T-cell (primary cell): ENCODE measurements at regions not wholly inside any gene's neighbourhood (a gene's known extent, or its start where the extent isn't known, plus 50 kb on each side); places are given as distances from the start of the nearest gene placed in this dataset.

Experiments used
- ATAC-seq, 4 experiments: fragments of 200-7000 bp in 3 of 4; fragments of 150-1000 bp in 1 of 4; cut with Tn5 transposase; replicated peaks in 1 of 4; 1 replicate in 3 of 4; 2 replicates in 1 of 4; pipeline ENCODE4 v1.10.0; 2021; ENCODE audit warnings: moderate library complexity in 3 of 4, mild to moderate bottlenecking in 2 of 4, moderate number of reproducible peaks in 1 of 4
- CTCF ChIA-PET, 2 donors: fragments of 300-600 bp; sonication (Branson Sonifier 250); formaldehyde crosslinking; loops; one replicate each; lab custom pipeline; 2022; ENCODE audit warnings: antibody characterized with exemption in 2 of 2; lab: Charles Lee
- POLR2A ChIA-PET, 2 donors: fragments of 300-600 bp; sonication (Branson Sonifier 250); formaldehyde crosslinking; loops; one replicate each; lab custom pipeline; 2022; ENCODE audit warnings: antibody characterized with exemption in 2 of 2; lab: Charles Lee
- DNase-seq, 35 experiments: peaks; one replicate each; pipeline versions ENCODE4 v3.0.0 to v3.0.0-alpha.2; 2013 to 2023
- H3K27ac ChIP-seq: one replicate; pipeline ENCODE4 v1.5.1; 2013; ENCODE audit warnings: low read length
- H3K27me3 ChIP-seq, 2 experiments: replicated peaks in 1 of 2; 1 replicate in 1 of 2; 2 replicates in 1 of 2; pipeline versions ENCODE4 v1.6.1 to v1.7.0; 2013; ENCODE audit warnings: low read length in 1 of 2, mixed read lengths in 1 of 2; ENCODE audit not compliant: control insufficient read depth in 2 of 2, insufficient read depth in 2 of 2; ENCODE audit errors: extremely low read depth in 1 of 2
- H3K36me3 ChIP-seq, 2 donors: 1 replicate in 1 of 2; 2 replicates in 1 of 2; pipeline versions ENCODE4 v1.6.1 to v1.7.0; 2013; ENCODE audit warnings: low read length in 1 of 2; ENCODE audit not compliant: control insufficient read depth in 2 of 2, insufficient read depth in 1 of 2; ENCODE audit errors: extremely low read depth in 1 of 2
- H3K4me1 ChIP-seq, 2 experiments: 1 replicate in 1 of 2; 2 replicates in 1 of 2; pipeline versions ENCODE4 v1.6.1 to v1.7.0; 2013; ENCODE audit warnings: low read length in 2 of 2, mixed read lengths in 1 of 2; ENCODE audit not compliant: insufficient read depth in 2 of 2, control insufficient read depth in 1 of 2; ENCODE audit errors: extremely low read depth in 1 of 2
- H3K4me3 ChIP-seq, 2 donors: 1 replicate in 1 of 2; 2 replicates in 1 of 2; pipeline versions ENCODE4 v1.5.1 to v1.7.0; 2013; ENCODE audit warnings: mild to moderate bottlenecking in 2 of 2, low read length in 1 of 2, moderate library complexity in 1 of 2; ENCODE audit not compliant: control insufficient read depth in 1 of 2; ENCODE audit errors: extremely low read depth in 1 of 2
- H3K9me3 ChIP-seq: 2 replicates; pipeline ENCODE4 v1.7.0; 2013
- H3K27ac Mint-ChIP-seq, 2 donors: one replicate each; pipeline ENCODE4 v1.8.0; 2020 to 2021; ENCODE audit warnings: mild to moderate bottlenecking in 2 of 2, mixed read lengths in 2 of 2
- H3K27me3 Mint-ChIP-seq, 2 donors: one replicate each; pipeline ENCODE4 v1.8.0; 2021 to 2022; ENCODE audit warnings: mixed read lengths in 2 of 2
- H3K36me3 Mint-ChIP-seq: one replicate; pipeline ENCODE4 v1.8.0; 2021; ENCODE audit warnings: mixed read lengths
- H3K4me1 Mint-ChIP-seq, 3 donors: one replicate each; pipeline ENCODE4 v1.8.0; 2020 to 2022; ENCODE audit warnings: mixed read lengths in 3 of 3, mild to moderate bottlenecking in 1 of 3
- H3K4me3 Mint-ChIP-seq, 3 donors: one replicate each; pipeline ENCODE4 v1.8.0; 2020 to 2022; ENCODE audit warnings: mild to moderate bottlenecking in 3 of 3, mixed read lengths in 3 of 3, moderate library complexity in 3 of 3
- H3K9me3 Mint-ChIP-seq, 3 donors: one replicate each; pipeline ENCODE4 v1.8.0; 2020 to 2022; ENCODE audit warnings: mixed read lengths in 3 of 3
- WGBS: methylation state at CpG from one replicate; pipeline ENCODE4 v1.1.5; 2013; ENCODE audit warnings: missing lambda C conversion rate; ENCODE audit not compliant: insufficient coverage; 5-methylcytosine and 5-hydroxymethylcytosine counted together

DNA sequence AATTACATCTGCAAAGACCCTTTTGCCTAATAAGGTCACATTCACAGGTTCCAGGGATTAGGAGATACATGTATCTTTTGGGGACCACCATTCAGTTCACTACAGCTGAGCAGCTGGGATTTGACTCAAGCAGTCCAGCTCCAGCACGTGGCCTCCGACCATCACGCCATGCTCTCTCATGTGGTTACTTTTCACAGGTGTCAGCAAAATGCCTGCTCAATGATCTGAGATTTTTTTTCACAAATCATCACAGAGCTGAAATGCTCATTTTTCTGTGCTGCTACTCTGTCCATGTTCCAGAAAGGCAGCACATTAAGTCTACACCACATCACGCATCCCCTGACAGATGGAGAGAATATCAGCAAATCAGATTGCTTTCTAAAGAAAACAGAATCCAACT, 98.5 kb upstream of the RMDN2 start:
- peaks cover 0 to 4% of the 10 kb centered on the region in 2 donors for H3K27me3 Mint-ChIP-seq
- Histone ChIP-seq H3K9me3 (no peaks in the 10 kb centered on the region), H3K27ac (no peak overlapping the region), H3K4me1 (peaks cover 2 to 7% of the 10 kb centered on the region in 2 experiments), H3K4me3 (no peak overlapping the region), H3K27me3 (no peaks in the 10 kb centered on the region), H3K36me3 (no peaks in the 10 kb centered on the region)
- CTCF ChIA-PET, result interaction anchor here (0.6 to 1.9 kb wide), 5 partner anchors 49 to 917 kb away, joined by 3 to 7 read pairs (median 5); no protein-coding TSS in a partner anchor
- POLR2A ChIA-PET, result no interaction called here
- no peaks in the 10 kb centered on the region for H3K9me3 Mint-ChIP-seq
- H3K4me3 Mint-ChIP-seq, result no peak overlapping the region
- ATAC-seq, result no peak
- H3K27ac Mint-ChIP-seq, result no peak overlapping the region
- peaks cover 13 to 19% (median 16%) of the 10 kb centered on the region in 3 donors for H3K4me1 Mint-ChIP-seq
- WGBS, result 88% methylated on average over 4 of the region's 4 CpGs
- no peak for DNase-seq
- no peaks in the 10 kb centered on the region for H3K36me3 Mint-ChIP-seq

- H3K36me3 Mint-ChIP-seq, result no peaks in the 10 kb centered on the region
- 96% methylated on average over 7 of the region's 7 CpGs for WGBS
- no peak overlapping the region for H3K4me3 Mint-ChIP-seq
- ATAC-seq (no peak), DNase-seq (no peak)
- H3K4me3 ChIP-seq, result no peak overlapping the region
- H3K9me3 ChIP-seq, result no peaks in the 10 kb centered on the region
- H3K27me3 Mint-ChIP-seq, result peaks cover 0 to 4% of the 10 kb centered on the region in 2 donors
- ChIA-PET CTCF (interaction anchor here (1.2 to 2.0 kb wide), 4 partner anchors 49 to 413 kb away, joined by 3 to 7 read pairs (median 6); no protein-coding TSS in a partner anchor), POLR2A (interaction anchor here in 1 of 2 donors (0.6 kb wide), 1 partner anchor 62 kb away, joined by 4 read pairs; no protein-coding TSS in a partner anchor)
- H3K27ac ChIP-seq, result no peak overlapping the region
- peaks cover 2 to 7% of the 10 kb centered on the region in 2 experiments for H3K4me1 ChIP-seq
- no peaks in the 10 kb centered on the region for H3K27me3 ChIP-seq
- H3K9me3 Mint-ChIP-seq, result no peaks in the 10 kb centered on the region
- H3K4me1 Mint-ChIP-seq, result peaks cover 15 to 20% (median 18%) of the 10 kb centered on the region in 3 donors
- no peak overlapping the region for H3K27ac Mint-ChIP-seq
- no peaks in the 10 kb centered on the region for H3K36me3 ChIP-seq
Measured at GRCh38 chr2:37827455-37827854, 97.6 kb upstream of the RMDN2 start.

DNA sequence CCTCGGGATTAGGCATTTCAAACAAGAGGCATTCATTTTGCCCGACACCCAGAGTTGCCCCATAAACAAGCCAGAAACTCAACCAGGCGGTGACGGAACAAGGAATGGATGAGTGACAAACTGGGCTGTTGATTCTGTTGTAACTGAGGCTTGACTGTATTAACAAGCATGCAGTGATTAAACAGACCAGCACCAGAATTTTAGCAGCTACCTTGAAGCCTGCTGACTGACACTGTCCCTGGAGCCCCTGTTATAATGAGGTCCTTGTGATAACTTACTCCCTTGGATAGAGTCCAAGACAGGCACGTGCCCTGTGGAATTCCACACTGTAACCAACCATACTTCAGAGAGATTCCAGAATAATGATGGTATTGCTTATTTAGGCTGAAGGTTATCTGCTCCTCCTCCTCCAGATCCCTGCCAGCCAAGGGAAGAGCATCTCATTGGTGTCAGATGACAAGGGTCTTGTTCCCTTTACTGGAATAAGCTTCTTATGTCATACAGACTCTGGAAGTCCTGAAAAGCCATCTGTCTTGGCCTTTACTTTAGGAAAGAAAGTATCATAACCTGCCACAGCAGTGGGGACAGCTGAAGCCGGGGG, 97.1 kb upstream of the RMDN2 start:
- H3K9me3 ChIP-seq, result no peaks in the 10 kb centered on the region
- Mint-ChIP-seq H3K27me3 (peaks cover 0 to 4% of the 10 kb centered on the region in 2 donors), H3K4me3 (no peak overlapping the region), H3K27ac (no peak overlapping the region), H3K9me3 (no peaks in the 10 kb centered on the region), H3K4me1 (peaks cover 15 to 16% (median 15%) of the 10 kb centered on the region in 3 donors), H3K36me3 (no peaks in the 10 kb centered on the region)
- H3K27me3 ChIP-seq, result no peaks in the 10 kb centered on the region
- DNase-seq, result no peak
- no peak for ATAC-seq
- no peak overlapping the region for H3K27ac ChIP-seq
- peaks cover 2 to 4% of the 10 kb centered on the region in 2 experiments for H3K4me1 ChIP-seq
- ChIA-PET POLR2A (no interaction called here), CTCF (interaction anchor here (1.0 to 2.0 kb wide), 4 partner anchors 413 to 415 kb away, joined by 3 to 7 read pairs (median 5); no protein-coding TSS in a partner anchor)
- H3K4me3 ChIP-seq, result no peak overlapping the region
- 100% methylated on average over 2 of the region's 6 CpGs for WGBS
- no peaks in the 10 kb centered on the region for H3K36me3 ChIP-seq

GRCh38 chr2:37829202-37829601, 95.9 kb upstream of the RMDN2 start:
- Histone ChIP-seq H3K9me3 (no peaks in the 10 kb centered on the region), H3K4me1 (peaks cover 2 to 4% of the 10 kb centered on the region in 2 experiments), H3K27ac (no peak overlapping the region), H3K27me3 (no peaks in the 10 kb centered on the region), H3K4me3 (no peak overlapping the region), H3K36me3 (no peaks in the 10 kb centered on the region)
- no peaks in the 10 kb centered on the region for H3K36me3 Mint-ChIP-seq
- H3K4me1 Mint-ChIP-seq, result peaks cover 13 to 20% (median 14%) of the 10 kb centered on the region in 3 donors
- DNase-seq, result peak in 1 of 35 experiments; percentile 30
- H3K9me3 Mint-ChIP-seq, result no peaks in the 10 kb centered on the region
- ATAC-seq, result no peak
- no CpG with 5 or more reads among the region's 3 CpGs for WGBS
- peaks cover 0 to 4% of the 10 kb centered on the region in 2 donors for H3K27me3 Mint-ChIP-seq
- no peak overlapping the region for H3K27ac Mint-ChIP-seq
- H3K4me3 Mint-ChIP-seq, result no peak overlapping the region
- CTCF ChIA-PET, result interaction anchor here (0.6 to 5.0 kb wide), 11 partner anchors 48 to 854 kb away, joined by 3 to 37 read pairs (median 3); no protein-coding TSS in a partner anchor
- POLR2A ChIA-PET, result interaction anchor here in 1 of 2 donors (0.6 kb wide), 1 partner anchor 547 kb away, joined by 3 read pairs; no protein-coding TSS in a partner anchor

- DNase-seq (no peak), ATAC-seq (no peak)
- peaks cover 2 to 4% of the 10 kb centered on the region in 2 experiments for H3K4me1 ChIP-seq
- ChIA-PET POLR2A (no interaction called here), CTCF (interaction anchor here (0.6 to 5.0 kb wide), 6 partner anchors 47 to 546 kb away, joined by 3 to 37 read pairs (median 4); no protein-coding TSS in a partner anchor)
- Mint-ChIP-seq H3K27ac (no peak overlapping the region), H3K4me3 (no peak overlapping the region), H3K36me3 (no peaks in the 10 kb centered on the region), H3K4me1 (peaks cover 13 to 20% (median 14%) of the 10 kb centered on the region in 3 donors), H3K27me3 (peaks cover 0 to 4% of the 10 kb centered on the region in 2 donors), H3K9me3 (no peaks in the 10 kb centered on the region)
- WGBS, result 40% methylated on average over 3 of the region's 6 CpGs
- no peaks in the 10 kb centered on the region for H3K27me3 ChIP-seq
- no peak overlapping the region for H3K27ac ChIP-seq
- no peaks in the 10 kb centered on the region for H3K36me3 ChIP-seq
- H3K4me3 ChIP-seq, result no peak overlapping the region
- H3K9me3 ChIP-seq, result no peaks in the 10 kb centered on the region
Measured at GRCh38 chr2:37829616-37830395, 95.3 kb upstream of the RMDN2 start.

DNA sequence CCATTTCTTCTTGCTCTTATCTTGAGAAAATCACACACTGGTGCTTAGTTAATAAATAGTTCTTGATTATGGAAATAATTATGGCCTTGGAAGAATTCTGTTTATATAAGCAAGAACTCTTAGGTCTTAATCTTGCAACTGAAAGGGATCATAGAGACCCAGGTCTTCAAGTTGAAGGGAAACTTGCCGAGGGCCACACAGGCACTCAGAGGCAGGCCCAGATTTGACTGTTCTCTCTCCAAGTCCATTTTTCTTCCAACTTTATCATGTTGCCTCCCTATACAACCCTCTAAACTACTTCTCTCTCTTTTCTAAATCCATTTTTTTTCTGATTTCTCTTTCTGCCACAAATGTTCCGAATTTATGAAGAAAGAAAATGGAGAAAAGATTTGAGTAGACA, 94.5 kb upstream of the RMDN2 start:
- Mint-ChIP-seq H3K27me3 (peaks cover 0 to 4% of the 10 kb centered on the region in 2 donors), H3K36me3 (no peaks in the 10 kb centered on the region), H3K4me3 (no peak overlapping the region), H3K9me3 (no peaks in the 10 kb centered on the region), H3K27ac (no peak overlapping the region), H3K4me1 (peaks cover 13 to 20% (median 14%) of the 10 kb centered on the region in 3 donors)
- no peaks in the 10 kb centered on the region for H3K27me3 ChIP-seq
- no peak overlapping the region for H3K27ac ChIP-seq
- WGBS, result 100% methylated on average over 1 of the region's 2 CpGs
- ATAC-seq (no peak), DNase-seq (no peak)
- H3K4me3 ChIP-seq, result no peak overlapping the region
- CTCF ChIA-PET, result interaction anchor here (0.6 to 6.3 kb wide), 7 partner anchors 54 to 444 kb away, joined by 3 to 124 read pairs (median 37); no protein-coding TSS in a partner anchor
- POLR2A ChIA-PET, result no interaction called here
- H3K9me3 ChIP-seq, result no peaks in the 10 kb centered on the region
- H3K36me3 ChIP-seq, result no peaks in the 10 kb centered on the region
- H3K4me1 ChIP-seq, result peaks cover 2 to 4% of the 10 kb centered on the region in 2 experiments
